SJSA1 (cell line): ENCODE measurements at regions not wholly inside any gene's neighbourhood (a gene's known extent, or its start where the extent isn't known, plus 50 kb on each side); places are given as distances from the start of the nearest gene placed in this dataset.
"Not testable (repeated sequence)": the region's sequence is repeated elsewhere in the genome, so short reads cannot be mapped to it uniquely, and the experiment has no call there.

ENCODE experiments used
- DNase-seq, 2 experiments: peaks; one replicate each; pipeline ENCODE4 v3.0.0-alpha.2; 2015 to 2020; ENCODE audit warnings: low spot score in 2 of 2, low read depth in 1 of 2
- H3K27ac ChIP-seq: fragments of 250-450 bp; sonication (Bioruptor Pico); 2 replicates; pipeline ENCODE4 v1.5.1; 2020; ENCODE audit warnings: mild to moderate bottlenecking, moderate library complexity
- H3K27me3 ChIP-seq: fragments of 250-450 bp; sonication (Bioruptor Pico); replicated peaks from 2 replicates; pipeline ENCODE4 v1.5.1; 2020; ENCODE audit warnings: mild to moderate bottlenecking, moderate library complexity
- H3K36me3 ChIP-seq: fragments of 250-450 bp; sonication (Bioruptor Pico); 2 replicates; pipeline ENCODE4 v1.5.1; 2020; ENCODE audit warnings: mild to moderate bottlenecking
- H3K4me1 ChIP-seq: fragments of 250-450 bp; sonication (Bioruptor Pico); replicated peaks from 2 replicates; pipeline ENCODE4 v1.6.1; 2021; ENCODE audit warnings: mild to moderate bottlenecking
- H3K4me3 ChIP-seq: fragments of 250-450 bp; sonication (Bioruptor Pico); 2 replicates; pipeline ENCODE4 v1.5.1; 2020; ENCODE audit warnings: mild to moderate bottlenecking
- H3K9me3 ChIP-seq: fragments of 250-450 bp; sonication (Bioruptor Pico); replicated peaks from 2 replicates; pipeline ENCODE4 v1.5.1; 2020; ENCODE audit warnings: mild to moderate bottlenecking

DNA sequence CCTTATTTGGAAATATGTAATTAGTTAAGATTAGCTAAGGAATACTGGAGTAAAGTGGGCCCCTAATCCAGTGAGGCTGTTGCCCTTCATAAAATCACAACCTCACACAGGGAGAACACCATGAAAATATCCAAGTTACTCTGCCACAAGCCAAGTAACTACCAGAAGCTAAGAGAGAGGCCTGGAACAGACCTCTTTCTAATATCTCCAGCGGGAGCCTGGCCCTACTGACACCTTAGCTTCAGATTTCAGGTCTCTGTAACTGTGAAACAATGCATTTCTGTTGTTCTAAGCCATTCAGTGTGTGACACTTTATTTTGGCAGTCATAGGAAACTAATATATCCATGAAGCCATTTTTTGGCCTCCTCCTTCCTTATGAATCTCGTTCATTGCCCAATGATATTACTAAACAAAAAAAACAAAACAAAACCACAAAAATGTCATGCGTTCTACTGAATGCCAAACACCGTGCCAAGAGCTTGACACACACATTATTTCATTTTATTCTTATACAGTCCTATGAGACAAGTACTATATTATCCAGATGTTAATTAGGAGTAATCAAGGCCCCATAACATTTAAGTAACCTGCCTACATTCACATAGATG lies 699.0 kb downstream of the MAT2B start:
- no peaks in the 10 kb centered on the region for H3K27me3 ChIP-seq
- no peak for DNase-seq
- H3K9me3 ChIP-seq, result no peaks in the 10 kb centered on the region
- H3K27ac ChIP-seq, result no peak overlapping the region
- H3K4me3 ChIP-seq, result no peak overlapping the region
- no peaks in the 10 kb centered on the region for H3K36me3 ChIP-seq
- H3K4me1 ChIP-seq, result no peaks in the 10 kb centered on the region

DNA sequence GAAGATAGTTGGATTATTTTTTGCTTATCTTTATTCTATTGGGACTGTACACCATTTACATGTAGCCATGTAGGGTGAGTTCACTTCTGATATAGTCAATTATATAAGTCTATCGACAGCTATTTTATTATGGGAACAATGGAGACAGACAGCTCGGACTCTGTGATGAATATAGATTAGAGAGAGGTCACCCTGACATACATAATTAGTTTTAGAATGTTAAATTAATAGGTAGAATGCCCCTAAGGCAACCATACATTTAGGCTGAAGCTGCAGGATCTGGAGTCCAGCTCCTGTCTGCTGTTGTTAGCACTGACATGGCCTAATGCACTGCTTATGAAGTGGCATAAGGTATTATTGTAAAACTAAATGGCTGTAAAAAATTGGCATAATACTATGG lies 700.8 kb downstream of the MAT2B start:
- H3K27ac ChIP-seq, result no peak overlapping the region
- H3K9me3 ChIP-seq, result no peaks in the 10 kb centered on the region
- no peaks in the 10 kb centered on the region for H3K36me3 ChIP-seq
- H3K27me3 ChIP-seq, result no peaks in the 10 kb centered on the region
- no peak overlapping the region for H3K4me3 ChIP-seq
- H3K4me1 ChIP-seq, result no peaks in the 10 kb centered on the region
- DNase-seq, result no peak

DNA sequence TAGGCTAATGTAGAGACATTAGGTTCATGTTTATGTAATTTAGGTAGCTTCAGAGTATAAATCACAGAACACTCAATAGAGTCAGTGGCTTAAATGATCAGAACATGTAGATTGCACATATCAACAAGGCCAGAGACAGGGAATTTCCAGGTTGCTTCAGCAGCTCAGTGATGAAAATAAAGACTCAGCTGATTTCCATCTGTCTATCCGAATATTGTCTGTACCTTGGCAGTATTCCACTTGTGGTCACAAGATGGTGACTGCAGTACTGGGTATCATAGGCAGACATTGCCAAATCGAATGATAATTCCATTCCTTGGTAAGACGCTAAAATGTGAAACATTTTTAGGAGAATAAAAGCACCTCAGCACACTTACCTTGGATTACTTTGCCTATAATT lies 702.2 kb downstream of the MAT2B start:
- Histone ChIP-seq H3K9me3 (no peaks in the 10 kb centered on the region), H3K27ac (no peak overlapping the region), H3K27me3 (no peaks in the 10 kb centered on the region), H3K4me3 (no peak overlapping the region), H3K36me3 (no peaks in the 10 kb centered on the region), H3K4me1 (no peaks in the 10 kb centered on the region)
- no peak for DNase-seq

DNA sequence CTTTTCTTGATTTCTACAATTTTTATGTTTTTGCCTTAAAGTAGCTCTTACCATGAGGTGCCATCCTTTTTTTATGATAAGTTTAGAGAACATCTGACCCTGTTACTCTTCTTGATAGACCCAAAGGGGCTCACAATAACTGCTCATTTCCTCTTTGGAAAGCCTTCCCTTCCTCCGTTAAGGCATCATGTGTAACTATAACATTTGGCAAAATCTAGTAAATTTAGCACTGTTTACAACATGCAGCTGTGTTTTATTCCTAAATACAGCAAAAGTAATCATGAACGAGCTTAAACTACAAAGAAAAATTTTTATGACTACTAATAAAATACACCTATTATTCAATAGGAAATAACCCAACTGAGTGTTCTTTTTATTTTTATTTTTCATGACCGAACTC lies 705.1 kb downstream of the MAT2B start:
- Histone ChIP-seq H3K4me3 (no peak overlapping the region), H3K27ac (no peak overlapping the region), H3K4me1 (no peaks in the 10 kb centered on the region), H3K27me3 (no peaks in the 10 kb centered on the region), H3K36me3 (no peaks in the 10 kb centered on the region), H3K9me3 (no peaks in the 10 kb centered on the region)
- no peak for DNase-seq

DNA sequence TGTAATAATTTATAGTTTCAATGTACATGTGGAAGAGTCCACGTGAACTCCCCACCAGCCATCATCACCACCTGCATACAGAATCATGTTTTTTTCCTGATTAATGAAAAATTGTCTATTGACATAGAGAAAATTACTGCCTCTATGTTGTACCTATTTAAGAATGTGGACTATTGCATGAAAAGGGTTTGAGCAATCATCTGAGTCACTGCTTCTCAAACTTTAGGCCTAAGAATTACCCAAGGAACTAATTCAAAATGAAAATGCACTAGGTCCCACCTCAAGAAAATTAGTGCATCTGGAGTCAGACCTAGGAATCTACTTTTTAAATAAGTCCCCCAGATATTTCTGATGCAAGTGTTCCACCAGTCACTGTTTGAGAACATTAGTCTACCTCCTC lies 709.3 kb downstream of the MAT2B start:
- H3K27me3 ChIP-seq, result no peaks in the 10 kb centered on the region
- DNase-seq, result no peak
- H3K36me3 ChIP-seq, result no peaks in the 10 kb centered on the region
- H3K4me3 ChIP-seq, result no peak overlapping the region
- no peaks in the 10 kb centered on the region for H3K9me3 ChIP-seq
- H3K27ac ChIP-seq, result no peak overlapping the region
- no peaks in the 10 kb centered on the region for H3K4me1 ChIP-seq

DNA sequence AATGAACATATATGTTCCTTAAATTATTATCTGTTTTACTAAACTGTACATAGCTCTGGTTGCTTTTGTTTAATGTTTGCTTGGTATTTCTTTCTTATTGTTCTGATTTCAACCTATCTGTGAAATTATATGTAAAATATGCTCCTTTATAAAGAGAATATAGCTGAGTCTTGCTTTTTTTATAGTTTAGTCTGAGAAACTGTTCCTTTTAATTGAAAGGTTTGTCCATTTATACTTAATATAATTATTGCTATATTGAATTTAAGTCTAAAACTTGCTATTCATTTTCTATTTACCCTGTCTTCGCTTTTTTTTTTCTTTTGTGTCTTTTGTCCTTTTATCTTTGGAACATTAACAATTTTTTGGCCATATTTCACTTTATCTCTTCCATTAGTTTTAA lies 712.0 kb downstream of the MAT2B start:
- Histone ChIP-seq H3K27me3 (no peaks in the 10 kb centered on the region), H3K36me3 (no peaks in the 10 kb centered on the region), H3K27ac (no peak overlapping the region), H3K9me3 (no peaks in the 10 kb centered on the region), H3K4me1 (no peaks in the 10 kb centered on the region), H3K4me3 (no peak overlapping the region)
- no peak for DNase-seq

DNA sequence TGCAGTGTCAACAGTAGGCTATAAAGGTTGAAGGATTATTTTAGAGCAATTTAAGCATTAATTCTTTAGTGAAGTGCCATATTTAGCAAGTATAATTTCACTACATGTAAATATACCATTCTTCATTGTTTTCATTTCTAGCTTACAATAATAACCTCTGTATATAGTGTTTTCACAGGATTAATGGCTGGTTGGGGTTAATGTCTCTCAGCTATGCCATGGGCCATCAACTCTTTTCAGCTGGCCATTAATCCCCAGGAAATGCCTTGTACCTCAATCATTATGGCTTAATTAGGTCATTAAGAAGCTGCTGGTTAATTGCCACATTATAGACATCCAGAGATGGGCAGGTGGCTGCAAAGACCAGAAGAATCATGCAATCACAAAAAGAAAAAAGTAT lies 715.1 kb downstream of the MAT2B start:
- H3K27me3 ChIP-seq, result no peaks in the 10 kb centered on the region
- no peak overlapping the region for H3K4me3 ChIP-seq
- H3K9me3 ChIP-seq, result no peaks in the 10 kb centered on the region
- no peak overlapping the region for H3K27ac ChIP-seq
- DNase-seq, result no peak
- H3K36me3 ChIP-seq, result no peaks in the 10 kb centered on the region
- H3K4me1 ChIP-seq, result no peaks in the 10 kb centered on the region

DNA sequence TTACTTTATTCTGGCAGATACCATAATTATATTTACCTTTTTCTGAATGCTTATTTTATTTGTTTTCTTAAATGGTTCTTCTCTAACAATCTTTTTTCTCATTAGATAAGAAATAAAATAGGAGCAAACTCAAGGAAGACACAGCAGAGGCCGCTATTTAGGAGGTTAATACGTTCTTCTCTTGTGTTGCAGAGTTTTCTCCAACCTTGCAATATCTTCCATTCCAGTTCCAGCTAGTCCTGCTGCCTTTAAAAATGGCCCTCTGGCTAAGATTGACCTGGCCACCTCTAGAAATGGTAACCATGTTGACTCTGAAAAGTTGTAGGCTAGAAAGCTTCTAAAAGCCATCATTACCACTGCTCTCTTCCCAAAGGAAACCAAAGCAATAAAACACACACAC lies 718.8 kb downstream of the MAT2B start:
- Histone ChIP-seq H3K36me3 (no peaks in the 10 kb centered on the region), H3K9me3 (no peaks in the 10 kb centered on the region), H3K27me3 (no peaks in the 10 kb centered on the region), H3K4me1 (no peaks in the 10 kb centered on the region), H3K27ac (no peak overlapping the region), H3K4me3 (no peak overlapping the region)
- no peak for DNase-seq

DNA sequence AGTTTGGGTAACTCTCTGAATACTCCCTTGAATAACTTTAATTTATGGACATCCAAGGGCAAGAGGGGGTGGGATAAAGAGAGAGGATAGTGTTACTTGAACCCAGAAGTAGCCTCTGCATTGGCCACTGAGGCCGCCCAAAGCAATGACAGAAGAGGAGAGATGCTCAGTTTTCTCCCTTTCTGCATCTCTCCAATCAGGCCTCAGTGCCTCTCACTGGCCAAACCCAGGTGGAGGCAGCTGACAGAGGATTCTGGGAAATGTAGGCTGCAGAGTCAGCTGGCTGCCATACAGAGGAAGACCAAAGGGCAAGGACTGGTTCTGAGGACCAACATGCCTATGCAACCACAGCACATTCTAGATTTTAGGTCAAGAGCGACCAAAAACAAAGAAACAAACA lies 719.4 kb downstream of the MAT2B start:
- Histone ChIP-seq H3K27me3 (no peaks in the 10 kb centered on the region), H3K4me3 (no peak overlapping the region), H3K9me3 (no peaks in the 10 kb centered on the region), H3K36me3 (no peaks in the 10 kb centered on the region), H3K27ac (no peak overlapping the region), H3K4me1 (no peaks in the 10 kb centered on the region)
- DNase-seq, result no peak

DNA sequence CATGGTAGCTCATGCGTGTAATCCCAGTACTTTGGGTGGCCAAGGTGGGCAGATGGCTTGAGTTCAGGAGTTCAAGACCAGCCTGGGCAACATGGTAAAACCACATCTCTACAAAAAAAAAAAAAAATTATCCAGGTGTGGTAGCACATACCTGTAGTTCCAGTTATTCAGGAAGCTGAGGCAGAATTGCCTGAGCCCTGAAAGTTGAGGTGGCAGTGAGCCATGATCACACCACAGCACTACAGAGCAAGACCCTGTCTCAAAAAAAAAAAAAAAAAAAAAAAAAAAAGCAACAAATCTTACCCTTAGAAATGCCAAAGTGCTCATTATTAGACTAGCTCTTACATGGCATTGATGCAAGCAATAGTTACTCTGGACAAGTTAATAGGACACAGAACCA lies 724.9 kb downstream of the MAT2B start:
- Histone ChIP-seq H3K27ac (no peak overlapping the region), H3K4me1 (no peaks in the 10 kb centered on the region), H3K27me3 (no peaks in the 10 kb centered on the region), H3K36me3 (no peaks in the 10 kb centered on the region), H3K9me3 (no peaks in the 10 kb centered on the region; the same call in 1 of the 2 replicates), H3K4me3 (no peak overlapping the region)
- DNase-seq, result no peak

DNA sequence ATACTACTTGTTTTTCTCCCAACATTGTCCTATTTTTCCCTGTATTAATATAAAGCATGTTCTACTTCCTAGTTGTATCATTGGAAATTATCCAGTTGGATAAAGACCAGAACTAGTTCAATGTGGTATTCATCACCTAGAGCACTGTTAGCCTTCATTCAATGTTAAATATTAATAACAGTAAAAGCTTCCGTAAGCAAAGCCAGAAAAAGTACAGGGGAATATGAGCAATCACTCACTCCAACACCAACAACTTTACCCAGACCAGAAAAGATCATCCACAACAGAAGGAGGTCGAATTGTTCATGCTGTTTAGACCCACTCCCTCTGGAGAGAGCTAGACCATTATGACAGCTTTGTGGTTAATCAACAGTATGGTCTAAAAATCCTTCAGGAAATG lies 728.4 kb downstream of the MAT2B start:
- no peak for DNase-seq
- H3K27me3 ChIP-seq, result no peaks in the 10 kb centered on the region
- no peaks in the 10 kb centered on the region for H3K4me1 ChIP-seq
- no peak overlapping the region for H3K27ac ChIP-seq
- no peak overlapping the region for H3K4me3 ChIP-seq
- no peaks in the 10 kb centered on the region for H3K36me3 ChIP-seq
- H3K9me3 ChIP-seq, result no peaks in the 10 kb centered on the region; the same call in 1 of the 2 replicates

DNA sequence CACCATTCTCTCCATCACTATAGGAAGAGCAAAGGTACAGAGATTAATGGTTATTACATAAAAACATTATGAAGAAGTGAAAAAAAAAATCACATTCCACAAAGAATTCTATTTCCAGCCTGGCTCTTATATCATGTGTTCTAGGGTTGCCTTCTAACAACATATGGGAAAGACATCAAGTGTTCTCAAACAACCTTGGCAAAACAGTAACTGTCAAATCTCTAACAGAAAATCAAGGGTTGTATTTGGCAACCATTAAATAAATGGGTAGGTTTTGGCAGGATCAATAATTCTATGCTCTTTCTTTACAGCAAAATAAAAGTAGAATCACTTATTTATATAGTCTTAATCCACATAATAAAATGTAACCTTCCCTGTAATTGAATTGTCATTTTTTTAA lies 728.9 kb downstream of the MAT2B start:
- Histone ChIP-seq H3K27me3 (no peaks in the 10 kb centered on the region), H3K4me1 (no peaks in the 10 kb centered on the region), H3K9me3 (no peaks in the 10 kb centered on the region; the same call in 1 of the 2 replicates), H3K36me3 (no peaks in the 10 kb centered on the region), H3K4me3 (no peak overlapping the region), H3K27ac (no peak overlapping the region)
- DNase-seq, result no peak

DNA sequence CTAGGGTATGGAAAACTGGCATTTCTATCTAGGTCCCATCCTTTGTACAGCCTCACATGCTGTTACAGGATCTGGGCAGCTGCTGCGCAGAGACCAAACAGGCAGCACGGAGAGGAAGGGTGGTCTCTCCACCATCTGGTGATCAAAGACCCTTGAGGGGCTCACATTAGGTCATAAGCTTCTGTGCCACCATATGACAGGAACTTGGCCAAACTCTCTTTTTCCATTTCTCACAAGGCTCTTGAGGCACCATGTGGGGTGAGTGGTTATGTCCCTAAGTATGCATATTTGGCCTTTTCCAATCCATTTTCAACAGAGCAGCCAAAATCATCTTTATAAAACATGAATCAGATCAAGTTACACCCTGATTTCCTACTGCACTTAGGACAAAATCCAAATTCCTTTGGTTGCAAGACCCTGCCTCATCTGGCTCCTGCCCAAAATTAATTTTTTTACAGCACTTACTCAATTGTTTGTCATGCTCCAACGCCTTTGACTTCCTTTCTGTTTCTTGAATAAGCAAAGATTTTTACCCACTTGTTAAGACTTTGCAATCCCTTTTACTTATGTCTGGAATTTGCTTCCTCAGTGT lies 730.0 kb downstream of the MAT2B start:
- Histone ChIP-seq H3K36me3 (no peaks in the 10 kb centered on the region), H3K4me3 (no peak overlapping the region), H3K4me1 (no peaks in the 10 kb centered on the region), H3K27ac (no peak overlapping the region), H3K9me3 (no peaks in the 10 kb centered on the region; the same call in 1 of the 2 replicates), H3K27me3 (no peaks in the 10 kb centered on the region)
- no peak for DNase-seq

DNA sequence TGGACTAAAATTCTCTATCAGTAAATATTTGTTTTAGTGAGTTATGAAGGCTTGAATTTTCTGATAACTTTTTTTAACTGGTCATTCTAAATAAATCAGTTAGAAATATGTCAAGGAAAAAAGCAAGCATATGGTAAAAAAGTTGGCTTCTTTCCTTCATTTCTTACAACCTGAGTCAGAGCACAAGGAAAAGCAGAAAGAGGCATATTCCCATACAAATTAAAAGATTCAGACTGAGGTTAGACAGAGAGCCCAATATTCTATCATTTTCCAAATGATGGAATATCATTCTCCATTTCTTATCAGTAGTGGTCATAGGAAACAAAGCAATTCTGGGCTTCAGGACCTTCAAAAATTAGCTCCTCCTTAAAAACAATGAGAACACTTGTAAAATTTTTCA lies 732.1 kb downstream of the MAT2B start:
- DNase-seq, result no peak
- no peaks in the 10 kb centered on the region for H3K27me3 ChIP-seq
- no peaks in the 10 kb centered on the region for H3K36me3 ChIP-seq
- H3K4me1 ChIP-seq, result no peaks in the 10 kb centered on the region
- H3K27ac ChIP-seq, result no peak overlapping the region
- no peak overlapping the region for H3K4me3 ChIP-seq
- H3K9me3 ChIP-seq, result no peaks in the 10 kb centered on the region; the same call in 1 of the 2 replicates

DNA sequence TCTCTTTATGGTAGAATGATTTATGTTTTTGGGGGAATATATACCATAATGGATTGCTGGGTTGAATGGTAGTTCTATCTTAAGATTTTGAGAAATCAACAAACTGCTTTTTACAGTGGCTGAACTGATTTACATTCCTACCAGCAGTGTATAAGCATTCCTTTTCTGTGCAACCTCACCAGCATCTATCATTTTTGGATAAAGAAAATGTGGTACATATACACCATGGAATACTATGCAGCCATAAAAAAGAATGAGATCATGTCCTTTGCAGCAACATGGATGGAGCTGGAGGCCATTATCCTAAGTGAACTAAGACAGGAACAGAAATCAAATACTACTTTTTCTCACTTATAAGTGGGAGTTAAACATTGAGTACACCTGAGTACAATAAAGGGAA lies 746.4 kb downstream of the MAT2B start:
- not testable (repeated sequence) for H3K4me1 ChIP-seq, H3K27ac ChIP-seq, H3K27me3 ChIP-seq, H3K36me3 ChIP-seq, DNase-seq, H3K9me3 ChIP-seq, H3K4me3 ChIP-seq
